Natural killer cell (primary cell): ENCODE measurements at regions not wholly inside any gene's neighbourhood (a gene's known extent, or its start where the extent isn't known, plus 50 kb on each side); places are given as distances from the start of the nearest gene placed in this dataset.
"Not testable (repeated sequence)": the region's sequence is repeated elsewhere in the genome, so short reads cannot be mapped to it uniquely, and the experiment has no call there.

Experiments
- ATAC-seq, 3 donors: fragments of 150-1000 bp in 2 of 3; fragments of 200-7000 bp in 1 of 3; cut with Tn5 transposase; 1 replicate in 1 of 3; 2 replicates in 2 of 3; pipeline ENCODE4 v1.10.0; 2021; ENCODE audit warnings: mild to moderate bottlenecking in 2 of 3, moderate library complexity in 2 of 3
- DNase-seq, 2 donors: peaks; one replicate each; pipeline versions ENCODE4 v3.0.0 to v3.0.0-alpha.2; 2013 to 2021; ENCODE audit warnings: mixed read lengths in 1 of 2
- H3K27ac ChIP-seq: one replicate; pipeline ENCODE4 v1.5.1; 2013; ENCODE audit warnings: mild to moderate bottlenecking, low read length
- H3K27me3 ChIP-seq: one replicate; pipeline ENCODE4 v1.6.1; 2013; ENCODE audit warnings: low read length; ENCODE audit not compliant: control insufficient read depth, insufficient read depth
- H3K36me3 ChIP-seq: one replicate; pipeline ENCODE4 v1.6.1; 2013; ENCODE audit warnings: low read length; ENCODE audit not compliant: control insufficient read depth, insufficient read depth
- H3K4me1 ChIP-seq: one replicate; pipeline ENCODE4 v1.6.1; 2013; ENCODE audit warnings: low read length; ENCODE audit not compliant: control insufficient read depth, insufficient read depth
- H3K4me3 ChIP-seq: one replicate; pipeline ENCODE4 v1.5.1; 2013; ENCODE audit warnings: low read length
- H3K9me3 ChIP-seq: one replicate; pipeline ENCODE4 v1.6.1; 2013; ENCODE audit warnings: low read length; ENCODE audit not compliant: control insufficient read depth, insufficient read depth
- H3K27ac Mint-ChIP-seq, 2 donors: one replicate each; pipeline ENCODE4 v1.8.0; 2022; ENCODE audit warnings: mild to moderate bottlenecking in 2 of 2, mixed read lengths in 2 of 2, moderate library complexity in 1 of 2
- H3K27me3 Mint-ChIP-seq, 2 donors: one replicate each; pipeline ENCODE4 v1.8.0; 2022; ENCODE audit warnings: low read depth in 2 of 2, mixed read lengths in 2 of 2
- H3K36me3 Mint-ChIP-seq: one replicate; pipeline ENCODE4 v1.8.0; 2022; ENCODE audit warnings: mixed read lengths
- H3K4me1 Mint-ChIP-seq, 2 donors: one replicate each; pipeline ENCODE4 v1.8.0; 2022; ENCODE audit warnings: mixed read lengths in 2 of 2
- H3K4me3 Mint-ChIP-seq: one replicate; pipeline ENCODE4 v1.8.0; 2022; ENCODE audit warnings: mild to moderate bottlenecking, moderate library complexity, mixed read lengths
- H3K9me3 Mint-ChIP-seq, 2 donors: one replicate each; pipeline ENCODE4 v1.8.0; 2022; ENCODE audit warnings: mixed read lengths in 2 of 2
- CTCF ChIP-seq: fragments of 200-600 bp; IDR thresholded peaks from one replicate; pipeline ENCODE4 v1.8.0; 2022; ENCODE audit warnings: antibody characterized with exemption
- WGBS: methylation state at CpG from one replicate; pipeline ENCODE4 v1.1.7; 2013; ENCODE audit warnings: missing lambda C conversion rate; ENCODE audit not compliant: insufficient coverage; 5-methylcytosine and 5-hydroxymethylcytosine counted together
- intact Hi-C: fragments of 100-400 bp; cut with micrococcal nuclease; formaldehyde crosslinking; loops from one replicate; pipeline ENCODE4 v1.14.2; 2022

DNA sequence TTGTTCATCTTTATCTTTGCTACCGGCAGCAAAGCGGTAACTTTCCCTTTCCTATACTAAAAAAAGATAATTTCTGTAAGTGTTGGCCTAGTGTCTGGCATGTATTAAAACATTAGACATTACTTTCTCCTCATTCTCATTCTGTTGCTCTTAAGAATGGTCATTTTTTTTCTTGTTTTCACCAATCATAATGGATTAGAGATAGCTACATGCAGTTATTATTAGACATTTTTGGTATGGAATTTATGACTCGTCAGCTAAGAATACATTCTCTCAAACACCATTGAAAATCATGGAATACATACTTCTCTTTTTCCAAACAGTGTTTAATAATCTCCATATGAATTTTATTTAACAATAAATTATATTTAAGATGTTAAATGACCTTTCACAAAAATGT is 1154.6 kb downstream of the BRINP3 start:
- WGBS = no CpG with 5 or more reads among the region's 3 CpGs
- ATAC-seq (no peak), DNase-seq (no peak)
- no peak overlapping the region for H3K27ac Mint-ChIP-seq
- H3K27me3 Mint-ChIP-seq = no peaks in the 10 kb centered on the region
- H3K4me1 ChIP-seq = no peaks in the 10 kb centered on the region
- no peak for TF ChIP-seq CTCF
- H3K4me3 Mint-ChIP-seq = no peak overlapping the region
- H3K36me3 Mint-ChIP-seq = peaks cover 11% of the 10 kb centered on the region
- no peak overlapping the region for H3K4me3 ChIP-seq
- no peaks in the 10 kb centered on the region for H3K4me1 Mint-ChIP-seq
- H3K27ac ChIP-seq = no peak overlapping the region
- peaks cover 2% of the 10 kb centered on the region for H3K9me3 ChIP-seq
- peaks cover 6 to 14% of the 10 kb centered on the region in 2 donors for H3K9me3 Mint-ChIP-seq
- no peaks in the 10 kb centered on the region for H3K27me3 ChIP-seq
- intact Hi-C loops = no loop called here
- H3K36me3 ChIP-seq = no peaks in the 10 kb centered on the region

DNA sequence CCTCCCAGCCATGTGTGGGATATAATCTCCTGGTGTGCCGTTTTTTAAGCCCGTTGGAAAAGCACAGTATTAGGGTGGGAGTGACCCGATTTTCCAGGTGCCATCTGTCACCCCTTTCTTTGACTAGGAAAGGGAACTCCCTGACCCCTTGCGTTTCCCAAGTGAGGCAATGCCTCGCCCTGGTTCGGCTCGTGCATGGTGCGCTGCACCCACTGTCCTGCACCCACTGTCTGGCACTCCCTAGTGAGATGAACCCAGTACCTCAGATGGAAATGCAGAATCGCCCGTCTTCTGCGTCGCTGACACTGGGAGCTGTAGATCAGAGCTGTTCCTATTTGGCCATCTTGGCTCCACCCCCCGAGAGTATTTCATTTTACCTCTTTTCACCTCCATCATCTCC is 1146.6 kb downstream of the BRINP3 start:
- H3K27me3 Mint-ChIP-seq, H3K4me3 Mint-ChIP-seq, ATAC-seq, H3K27ac Mint-ChIP-seq, intact Hi-C loops, DNase-seq, H3K36me3 ChIP-seq, H3K27ac ChIP-seq, H3K9me3 ChIP-seq, H3K4me1 Mint-ChIP-seq, H3K4me1 ChIP-seq, H3K4me3 ChIP-seq, H3K27me3 ChIP-seq: not testable (repeated sequence)
- 95% methylated on average over 9 of the region's 13 CpGs for WGBS
- Mint-ChIP-seq H3K9me3 (peaks cover 4 to 17% of the 10 kb centered on the region in 2 donors), H3K36me3 (peaks cover 12% of the 10 kb centered on the region)

GRCh38 chr1:189336115-189337100 is 1141.3 kb downstream of the BRINP3 start:
- H3K4me3 ChIP-seq = no peak overlapping the region
- no peaks in the 10 kb centered on the region for H3K4me1 ChIP-seq
- no peak for ATAC-seq
- no peak overlapping the region for H3K4me3 Mint-ChIP-seq
- no peak for TF ChIP-seq CTCF
- no peak for DNase-seq
- H3K36me3 Mint-ChIP-seq = no peaks in the 10 kb centered on the region
- 85% methylated on average over 17 of the region's 17 CpGs for WGBS
- peaks cover 13% of the 10 kb centered on the region for H3K9me3 ChIP-seq
- no peak overlapping the region for H3K27ac ChIP-seq
- peaks cover 4 to 15% of the 10 kb centered on the region in 2 donors for H3K9me3 Mint-ChIP-seq
- no peaks in the 10 kb centered on the region for H3K27me3 ChIP-seq
- no peaks in the 10 kb centered on the region for H3K27me3 Mint-ChIP-seq
- intact Hi-C loops = no loop called here
- H3K27ac Mint-ChIP-seq = no peak overlapping the region
- no peaks in the 10 kb centered on the region for H3K36me3 ChIP-seq
- no peaks in the 10 kb centered on the region for H3K4me1 Mint-ChIP-seq

DNA sequence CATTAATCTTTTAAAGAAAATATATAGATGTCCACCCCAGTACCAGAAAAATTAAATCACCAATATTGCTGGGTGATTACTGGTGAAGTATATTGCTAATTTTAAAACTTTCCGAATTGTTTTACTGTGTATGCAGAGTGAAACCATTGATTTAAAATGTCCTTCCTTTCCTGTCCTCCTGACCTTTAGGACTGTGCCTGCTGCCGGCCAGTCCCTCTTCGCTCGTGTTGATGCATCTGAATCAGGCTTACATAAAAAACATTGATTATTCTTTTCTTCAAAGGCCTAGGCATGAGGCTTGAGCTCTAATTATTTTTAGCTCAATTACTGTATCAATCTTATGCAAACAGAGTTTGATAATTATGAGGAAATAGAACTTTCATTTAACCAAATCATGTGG is 1128.1 kb downstream of the BRINP3 start:
- no peak overlapping the region for H3K27ac Mint-ChIP-seq
- H3K36me3 Mint-ChIP-seq = no peaks in the 10 kb centered on the region
- Histone ChIP-seq H3K27me3 (no peaks in the 10 kb centered on the region), H3K36me3 (no peaks in the 10 kb centered on the region), H3K9me3 (peaks cover 4% of the 10 kb centered on the region), H3K4me3 (no peak overlapping the region), H3K4me1 (no peaks in the 10 kb centered on the region), H3K27ac (no peak overlapping the region)
- 88% methylated on average over 4 of the region's 4 CpGs for WGBS
- H3K9me3 Mint-ChIP-seq = peaks cover 18 to 21% of the 10 kb centered on the region in 2 donors
- DNase-seq (no peak), ATAC-seq (no peak)
- intact Hi-C loops = no loop called here
- H3K27me3 Mint-ChIP-seq = no peaks in the 10 kb centered on the region
- no peak overlapping the region for H3K4me3 Mint-ChIP-seq
- no peak for TF ChIP-seq CTCF
- no peaks in the 10 kb centered on the region for H3K4me1 Mint-ChIP-seq
